Brain microvascular endothelial cell (primary cell): ENCODE measurements at regions not wholly inside any gene's neighbourhood (a gene's known extent, or its start where the extent isn't known, plus 50 kb on each side); places are given as distances from the start of the nearest gene placed in this dataset.

Experiments used
- DNase-seq: peaks from one replicate; pipeline ENCODE4 v3.0.0-alpha.2; 2020
- H3K27ac ChIP-seq: fragments of 250-450 bp; sonication (Bioruptor Pico); 2 replicates; pipeline ENCODE4 v1.5.1; 2020; ENCODE audit warnings: mild to moderate bottlenecking, moderate library complexity
- H3K27me3 ChIP-seq: fragments of 250-450 bp; sonication (Bioruptor Pico); replicated peaks from 2 replicates; pipeline ENCODE4 v1.5.1; 2020; ENCODE audit warnings: mild to moderate bottlenecking
- H3K36me3 ChIP-seq: fragments of 250-450 bp; sonication (Bioruptor Pico); replicated peaks from 2 replicates; pipeline ENCODE4 v1.5.1; 2020; ENCODE audit warnings: mild to moderate bottlenecking
- H3K4me3 ChIP-seq: 2 replicates; pipeline ENCODE4 v1.5.1; 2011; ENCODE audit warnings: low read depth, mild to moderate bottlenecking, control low read depth, low read length, moderate library complexity
- CTCF ChIP-seq: IDR thresholded peaks from 2 replicates; pipeline ENCODE4 v1.5.1; 2011; ENCODE audit warnings: low read depth, mild to moderate bottlenecking, moderate library complexity, low read length, control low read depth, inconsistent platforms; ENCODE audit errors: missing control alignments
- in situ Hi-C: cut with HindIII; loops from 2 replicates; pipeline ENCODE4 v1.10.0; 2017; ENCODE audit warnings: low sequenced_read_pairs, low pct_ligation_motif_present

GRCh38 chr12:129966146-129966995, 62.5 kb upstream of the TMEM132D start:
- no peak for DNase-seq
- H3K27me3 ChIP-seq: no peaks in the 10 kb centered on the region
- no peak overlapping the region for H3K4me3 ChIP-seq
- H3K27ac ChIP-seq: no peak overlapping the region
- in situ Hi-C loops: no loop called here
- H3K36me3 ChIP-seq: no peaks in the 10 kb centered on the region
- no peak for TF ChIP-seq CTCF

GRCh38 chr12:129971721-129972120, 67.9 kb upstream of the TMEM132D start:
- DNase-seq: no peak
- no peak for TF ChIP-seq CTCF
- Histone ChIP-seq H3K36me3 (no peaks in the 10 kb centered on the region), H3K4me3 (no peak overlapping the region), H3K27ac (no peak overlapping the region), H3K27me3 (no peaks in the 10 kb centered on the region)
- in situ Hi-C loops: no loop called here

GRCh38 chr12:129973236-129973961, 69.6 kb upstream of the TMEM132D start:
- in situ Hi-C loops: no loop called here
- DNase-seq: no peak
- Histone ChIP-seq H3K4me3 (no peak overlapping the region), H3K27ac (no peak overlapping the region), H3K36me3 (no peaks in the 10 kb centered on the region), H3K27me3 (no peaks in the 10 kb centered on the region)
- no peak for TF ChIP-seq CTCF

DNA sequence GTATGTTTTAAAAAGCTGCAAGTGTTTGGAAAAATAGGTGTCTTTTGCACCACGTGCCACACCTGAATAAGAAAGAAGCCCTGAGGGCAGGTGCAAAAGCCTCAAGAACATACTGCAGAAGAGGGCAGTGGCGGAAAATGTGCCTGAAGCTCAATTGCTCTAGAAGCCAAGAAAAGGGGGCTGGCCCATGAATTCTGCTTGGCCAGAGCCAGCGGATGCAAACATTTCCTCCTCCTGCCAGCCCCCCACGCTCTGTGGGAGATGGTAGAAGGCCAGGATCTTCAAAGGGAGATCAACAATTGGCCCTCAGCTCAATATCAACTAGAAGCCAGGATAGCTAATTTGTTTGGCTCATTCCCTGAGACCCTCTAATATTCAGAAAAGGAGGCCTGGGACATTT, 80.3 kb upstream of the TMEM132D start:
- Histone ChIP-seq H3K27me3 (no peaks in the 10 kb centered on the region), H3K36me3 (no peaks in the 10 kb centered on the region), H3K4me3 (no peak overlapping the region), H3K27ac (no peak overlapping the region)
- DNase-seq: no peak
- no peak for TF ChIP-seq CTCF
- in situ Hi-C loops: no loop called here

DNA sequence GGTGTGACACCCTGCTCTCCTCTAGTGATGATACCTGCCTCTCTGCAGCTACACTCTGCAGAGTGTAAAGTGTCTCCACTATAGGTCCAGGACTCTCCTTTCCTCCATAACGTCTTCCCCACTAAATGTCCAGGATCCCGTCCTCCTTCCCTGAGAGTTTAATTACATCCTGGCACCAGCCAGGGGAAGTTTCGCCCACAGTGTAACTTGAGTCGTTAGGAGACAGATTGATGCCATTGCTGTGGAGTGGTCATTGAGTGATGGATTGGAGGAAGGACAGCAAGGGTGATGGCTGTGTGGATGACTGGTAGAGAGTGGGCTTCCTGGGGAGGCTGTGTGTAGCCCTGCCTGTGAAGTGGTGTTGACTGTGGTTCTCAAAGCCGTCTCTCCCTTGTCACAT, 84.0 kb upstream of the TMEM132D start:
- in situ Hi-C loops: no loop called here

More for the DNA sequence above, 84.0 kb upstream of the TMEM132D start:
- no peak for DNase-seq
- Histone ChIP-seq H3K27me3 (no peaks in the 10 kb centered on the region), H3K4me3 (no peak overlapping the region), H3K36me3 (no peaks in the 10 kb centered on the region), H3K27ac (no peak overlapping the region)
- no peak for TF ChIP-seq CTCF
